ENCODE measurements at regions not wholly inside any gene's neighbourhood (a gene's known extent, or its start where the extent isn't known, plus 50 kb on each side); places are given as distances from the start of the nearest gene placed in this dataset.

GRCh38 chr3:144948711-144949110, 977.1 kb downstream of the DIPK2A start:
- H3K4me3 ChIP-seq (ENCODE audit: insufficient read depth in 1 of 2, low read depth in 1 of 2, low read length in 2 of 2) = no peak overlapping the region
- H3K79me1 ChIP-seq (replicated peaks; ENCODE audit: low read length, poor library complexity, severe bottlenecking) = no peaks in the 10 kb centered on the region
- H2AK5ac ChIP-seq (ENCODE audit: low read length, severe bottlenecking) = no peak overlapping the region
- 27% methylated on average over 2 of the region's 2 CpGs for WGBS
- H2BK15ac ChIP-seq (ENCODE audit: low read depth, poor library complexity, severe bottlenecking) = no peak overlapping the region
- no peak overlapping the region for H3K4ac ChIP-seq (ENCODE audit: low read depth in 1 of 2, low read length in 2 of 2)
- H3K14ac ChIP-seq (ENCODE audit: low read length in 2 of 2) = no peak overlapping the region
- no peaks in the 10 kb centered on the region for H3K36me3 ChIP-seq (ENCODE audit: control insufficient read depth in 1 of 2, insufficient read depth in 2 of 2, low read depth in 1 of 2, low read length in 2 of 2)
- peaks cover 28% of the 10 kb centered on the region for H3K9me3 ChIP-seq (ENCODE audit: control insufficient read depth, low read length)
- H3K18ac ChIP-seq (ENCODE audit: low read depth in 1 of 2, low read length in 2 of 2) = no peak overlapping the region
- no peak overlapping the region for H2AFZ ChIP-seq (ENCODE audit: low read depth, low read length)
- H3K23ac ChIP-seq (ENCODE audit: low read length in 2 of 2) = no peak overlapping the region
- no peak overlapping the region for H2BK5ac ChIP-seq (ENCODE audit: low read depth, low read length, poor library complexity, severe bottlenecking)
- no peak overlapping the region for H2BK12ac ChIP-seq (ENCODE audit: low read length in 2 of 2)
- no peak overlapping the region for H4K91ac ChIP-seq (ENCODE audit: low read length)
- DNase-seq = no peak
- H4K8ac ChIP-seq (ENCODE audit: low read length) = no peak overlapping the region
- no peak overlapping the region for H2BK120ac ChIP-seq (ENCODE audit: low read depth, low read length)
- H3K4me2 ChIP-seq (ENCODE audit: low read length, poor library complexity, severe bottlenecking) = no peak overlapping the region
- no peak overlapping the region for H3K27ac ChIP-seq (ENCODE audit: low read length, poor library complexity, severe bottlenecking)
- no peak overlapping the region for H3K9ac ChIP-seq (ENCODE audit: low read length)
- no peaks in the 10 kb centered on the region for H3K4me1 ChIP-seq (ENCODE audit: control insufficient read depth, insufficient read depth, low read depth, low read length)
- no peaks in the 10 kb centered on the region for H3K27me3 ChIP-seq (ENCODE audit: control insufficient read depth in 1 of 2, insufficient read depth in 1 of 2, low read length in 2 of 2)

DNA sequence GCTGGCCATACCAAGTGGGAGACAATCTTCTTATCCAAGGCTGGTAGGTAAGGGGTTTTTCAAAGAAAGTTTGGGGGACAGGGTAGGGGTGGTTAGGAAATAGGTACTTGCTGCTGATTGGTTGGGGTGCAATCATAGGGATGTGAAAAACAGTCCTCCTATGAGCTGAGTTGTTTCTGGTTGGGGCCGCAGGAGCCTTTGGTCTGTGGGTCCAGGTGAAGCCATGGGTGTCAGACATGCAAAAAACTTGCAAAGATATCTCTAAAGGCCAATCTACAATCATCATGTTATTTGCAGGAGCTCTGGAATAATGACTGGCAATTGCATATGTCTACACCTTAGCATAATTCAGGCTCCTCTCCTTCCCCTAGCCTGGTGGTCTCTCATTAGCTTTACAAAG, 982.3 kb downstream of the DIPK2A start:
- Histone ChIP-seq H3K23ac (ENCODE audit: low read length in 2 of 2) (no peak overlapping the region), H3K4me3 (ENCODE audit: insufficient read depth in 1 of 2, low read depth in 1 of 2, low read length in 2 of 2) (no peak overlapping the region), H3K9me3 (ENCODE audit: control insufficient read depth, low read length) (peaks cover 11% of the 10 kb centered on the region), H3K18ac (ENCODE audit: low read depth in 1 of 2, low read length in 2 of 2) (no peak overlapping the region), H3K4me1 (ENCODE audit: control insufficient read depth, insufficient read depth, low read depth, low read length) (no peaks in the 10 kb centered on the region), H2BK12ac (ENCODE audit: low read length in 2 of 2) (no peak overlapping the region), H4K91ac (ENCODE audit: low read length) (no peak overlapping the region), H2BK15ac (ENCODE audit: low read depth, poor library complexity, severe bottlenecking) (no peak overlapping the region), H3K27ac (ENCODE audit: low read length, poor library complexity, severe bottlenecking) (no peak overlapping the region), H3K27me3 (ENCODE audit: control insufficient read depth in 1 of 2, insufficient read depth in 1 of 2, low read length in 2 of 2) (no peaks in the 10 kb centered on the region), H3K4ac (ENCODE audit: low read depth in 1 of 2, low read length in 2 of 2) (no peak overlapping the region), H3K4me2 (ENCODE audit: low read length, poor library complexity, severe bottlenecking) (no peak overlapping the region), H3K36me3 (ENCODE audit: control insufficient read depth in 1 of 2, insufficient read depth in 2 of 2, low read depth in 1 of 2, low read length in 2 of 2) (no peaks in the 10 kb centered on the region), H2BK5ac (ENCODE audit: low read depth, low read length, poor library complexity, severe bottlenecking) (no peak overlapping the region), H3K14ac (ENCODE audit: low read length in 2 of 2) (no peak overlapping the region), H3K9ac (ENCODE audit: low read length) (no peak overlapping the region), H2BK120ac (ENCODE audit: low read depth, low read length) (no peak overlapping the region), H3K79me1 (replicated peaks; ENCODE audit: low read length, poor library complexity, severe bottlenecking) (no peaks in the 10 kb centered on the region), H2AK5ac (ENCODE audit: low read length, severe bottlenecking) (no peak overlapping the region), H2AFZ (ENCODE audit: low read depth, low read length) (no peak overlapping the region), H4K8ac (ENCODE audit: low read length) (no peak overlapping the region)
- WGBS = no CpG with 5 or more reads among the region's 1 CpG
- DNase-seq = no peak

- H4K8ac ChIP-seq (ENCODE audit: low read length) = no peak overlapping the region
- no peak overlapping the region for H2BK5ac ChIP-seq (ENCODE audit: low read depth, low read length, poor library complexity, severe bottlenecking)
- DNase-seq = no peak
- H3K9me3 ChIP-seq (ENCODE audit: control insufficient read depth, low read length) = no peaks in the 10 kb centered on the region
- H3K4ac ChIP-seq (ENCODE audit: low read depth in 1 of 2, low read length in 2 of 2) = no peak overlapping the region
- no peak overlapping the region for H2AFZ ChIP-seq (ENCODE audit: low read depth, low read length)
- H3K4me2 ChIP-seq (ENCODE audit: low read length, poor library complexity, severe bottlenecking) = no peak overlapping the region
- H3K79me1 ChIP-seq (replicated peaks; ENCODE audit: low read length, poor library complexity, severe bottlenecking) = no peaks in the 10 kb centered on the region
- no peaks in the 10 kb centered on the region for H3K36me3 ChIP-seq (ENCODE audit: control insufficient read depth in 1 of 2, insufficient read depth in 2 of 2, low read depth in 1 of 2, low read length in 2 of 2)
- no peak overlapping the region for H3K27ac ChIP-seq (ENCODE audit: low read length, poor library complexity, severe bottlenecking)
- no peak overlapping the region for H2BK12ac ChIP-seq (ENCODE audit: low read length in 2 of 2)
- no peaks in the 10 kb centered on the region for H3K27me3 ChIP-seq (ENCODE audit: control insufficient read depth in 1 of 2, insufficient read depth in 1 of 2, low read length in 2 of 2)
- H3K14ac ChIP-seq (ENCODE audit: low read length in 2 of 2) = no peak overlapping the region
- no peaks in the 10 kb centered on the region for H3K4me1 ChIP-seq (ENCODE audit: control insufficient read depth, insufficient read depth, low read depth, low read length)
- no peak overlapping the region for H3K23ac ChIP-seq (ENCODE audit: low read length in 2 of 2)
- no peak overlapping the region for H3K4me3 ChIP-seq (ENCODE audit: insufficient read depth in 1 of 2, low read depth in 1 of 2, low read length in 2 of 2)
- H3K9ac ChIP-seq (ENCODE audit: low read length) = no peak overlapping the region
- H4K91ac ChIP-seq (ENCODE audit: low read length) = no peak overlapping the region
- no peak overlapping the region for H2BK120ac ChIP-seq (ENCODE audit: low read depth, low read length)
- H2AK5ac ChIP-seq (ENCODE audit: low read length, severe bottlenecking) = no peak overlapping the region
- no peak overlapping the region for H2BK15ac ChIP-seq (ENCODE audit: low read depth, poor library complexity, severe bottlenecking)
- WGBS = 80% methylated on average over 1 of the region's 4 CpGs
- no peak overlapping the region for H3K18ac ChIP-seq (ENCODE audit: low read depth in 1 of 2, low read length in 2 of 2)
These were observed 985.9 kb downstream of the DIPK2A start for GRCh38 chr3:144957398-144958101.

- Histone ChIP-seq H3K27me3 (ENCODE audit: control insufficient read depth in 1 of 2, insufficient read depth in 1 of 2, low read length in 2 of 2) (no peaks in the 10 kb centered on the region), H3K4me3 (ENCODE audit: insufficient read depth in 1 of 2, low read depth in 1 of 2, low read length in 2 of 2) (no peak overlapping the region), H2BK15ac (ENCODE audit: low read depth, poor library complexity, severe bottlenecking) (no peak overlapping the region), H3K14ac (ENCODE audit: low read length in 2 of 2) (no peak overlapping the region), H3K9ac (ENCODE audit: low read length) (no peak overlapping the region), H3K27ac (ENCODE audit: low read length, poor library complexity, severe bottlenecking) (no peak overlapping the region), H2BK120ac (ENCODE audit: low read depth, low read length) (no peak overlapping the region), H3K4me1 (ENCODE audit: control insufficient read depth, insufficient read depth, low read depth, low read length) (no peaks in the 10 kb centered on the region), H3K79me1 (replicated peaks; ENCODE audit: low read length, poor library complexity, severe bottlenecking) (no peaks in the 10 kb centered on the region), H3K4ac (ENCODE audit: low read depth in 1 of 2, low read length in 2 of 2) (no peak overlapping the region), H2AFZ (ENCODE audit: low read depth, low read length) (no peak overlapping the region), H2BK5ac (ENCODE audit: low read depth, low read length, poor library complexity, severe bottlenecking) (no peak overlapping the region), H2AK5ac (ENCODE audit: low read length, severe bottlenecking) (no peak overlapping the region), H4K8ac (ENCODE audit: low read length) (no peak overlapping the region), H3K4me2 (ENCODE audit: low read length, poor library complexity, severe bottlenecking) (no peak overlapping the region), H3K23ac (ENCODE audit: low read length in 2 of 2) (no peak overlapping the region), H3K9me3 (ENCODE audit: control insufficient read depth, low read length) (no peaks in the 10 kb centered on the region), H3K36me3 (ENCODE audit: control insufficient read depth in 1 of 2, insufficient read depth in 2 of 2, low read depth in 1 of 2, low read length in 2 of 2) (no peaks in the 10 kb centered on the region), H2BK12ac (ENCODE audit: low read length in 2 of 2) (no peak overlapping the region), H4K91ac (ENCODE audit: low read length) (no peak overlapping the region), H3K18ac (ENCODE audit: low read depth in 1 of 2, low read length in 2 of 2) (no peak overlapping the region)
- DNase-seq = no peak
These were observed 992.2 kb downstream of the DIPK2A start for GRCh38 chr3:144963810-144964209.
